ENCODE measurements at regions not wholly inside any gene's neighbourhood (a gene's known extent, or its start where the extent isn't known, plus 50 kb on each side); places are given as distances from the start of the nearest gene placed in this dataset.

GRCh38 chr4:34363842-34364241 is 1880.5 kb downstream of the ARAP2 start:
- no TSS peak for BruUV-seq (replicated peaks)
- no peak overlapping the region for H3K27ac Mint-ChIP-seq (ENCODE audit: low read depth, unreplicated experiment)
- peaks cover 9% of the 10 kb centered on the region for H3K9me3 Mint-ChIP-seq (ENCODE audit: unreplicated experiment)
- H3K4me1 Mint-ChIP-seq (ENCODE audit: insufficient read depth, unreplicated experiment), result no peaks in the 10 kb centered on the region
- TF ChIP-seq CTCF (IDR thresholded peaks at IDR 0.05; ENCODE audit: unreplicated experiment), result no peak
- H3K36me3 Mint-ChIP-seq (ENCODE audit: insufficient read depth, unreplicated experiment), result no peaks in the 10 kb centered on the region
- ChIA-PET POLR2A (interaction anchor here (0.6 kb wide), 1 partner anchor 320 kb away, joined by 3 read pairs; no protein-coding TSS in a partner anchor), CTCF (interaction anchor here (0.7 kb wide), 1 partner anchor 21 kb away, joined by 5 read pairs; no protein-coding TSS in a partner anchor)
- intact Hi-C loops (cut with micrococcal nuclease), result no loop called here
- H3K4me3 Mint-ChIP-seq (ENCODE audit: unreplicated experiment), result no peak overlapping the region
- no peaks in the 10 kb centered on the region for H3K27me3 Mint-ChIP-seq (ENCODE audit: insufficient read depth, unreplicated experiment)
- no peak for DNase-seq (ENCODE audit: unreplicated experiment)

DNA sequence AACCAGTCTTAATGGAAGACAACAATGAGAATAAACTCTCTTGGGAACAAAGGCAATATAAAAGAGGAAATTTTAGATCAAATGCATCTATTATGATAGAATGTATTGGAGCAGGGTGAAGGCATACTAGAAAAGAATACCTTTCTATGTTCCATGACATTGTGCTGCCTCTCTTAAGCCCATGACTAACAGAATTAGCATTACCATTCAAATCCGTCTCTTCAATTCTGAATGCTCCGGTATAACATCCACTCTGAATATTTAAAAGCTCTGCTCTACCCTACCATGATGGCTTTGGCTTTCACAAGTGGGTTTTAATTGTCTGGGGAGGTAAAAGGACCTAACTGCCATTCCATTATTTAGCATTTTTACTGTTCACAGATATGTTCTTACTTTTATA is 1878.4 kb downstream of the ARAP2 start:
- CTCF ChIA-PET, result interaction anchor here (0.6 to 1.1 kb wide), 2 partner anchors 13 to 345 kb away, joined by 3 to 4 read pairs; no protein-coding TSS in a partner anchor
- Mint-ChIP-seq H3K4me3 (ENCODE audit: unreplicated experiment) (no peak overlapping the region), H3K27ac (ENCODE audit: low read depth, unreplicated experiment) (no peak overlapping the region), H3K36me3 (ENCODE audit: insufficient read depth, unreplicated experiment) (no peaks in the 10 kb centered on the region), H3K4me1 (ENCODE audit: insufficient read depth, unreplicated experiment) (no peaks in the 10 kb centered on the region), H3K27me3 (ENCODE audit: insufficient read depth, unreplicated experiment) (no peaks in the 10 kb centered on the region), H3K9me3 (ENCODE audit: unreplicated experiment) (peaks cover 9% of the 10 kb centered on the region)
- POLR2A ChIA-PET, result interaction anchor here (0.6 kb wide), 1 partner anchor 90 kb away, joined by 3 read pairs; no protein-coding TSS in a partner anchor
- BruUV-seq (replicated peaks), result no TSS peak
- intact Hi-C loops (cut with micrococcal nuclease), result no loop called here
- TF ChIP-seq CTCF (IDR thresholded peaks at IDR 0.05; ENCODE audit: unreplicated experiment), result no peak
- no peak for DNase-seq (ENCODE audit: unreplicated experiment)

DNA sequence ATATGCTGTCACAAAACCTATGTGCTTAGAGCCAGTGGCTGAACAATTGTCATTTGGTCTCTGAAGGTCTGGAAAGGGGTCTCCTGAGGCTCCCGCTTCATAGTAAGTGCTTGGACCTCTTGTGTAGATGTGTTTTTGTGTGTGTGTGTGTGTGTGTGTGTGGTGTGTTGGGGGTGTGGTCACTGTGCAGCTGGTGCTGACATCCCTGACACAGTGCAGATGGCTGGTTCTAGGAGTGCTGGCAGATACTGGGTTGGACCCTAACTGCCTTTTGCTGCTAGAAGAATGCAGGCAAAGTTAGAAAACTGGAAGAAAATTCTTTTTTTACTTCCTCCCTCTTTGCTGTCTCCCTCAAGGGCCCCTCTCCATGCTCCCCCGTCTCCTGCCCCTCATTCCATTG is 1872.6 kb downstream of the ARAP2 start:
- Mint-ChIP-seq H3K27me3 (ENCODE audit: insufficient read depth, unreplicated experiment) (no peaks in the 10 kb centered on the region), H3K4me3 (ENCODE audit: unreplicated experiment) (no peak overlapping the region), H3K4me1 (ENCODE audit: insufficient read depth, unreplicated experiment) (no peaks in the 10 kb centered on the region), H3K9me3 (ENCODE audit: unreplicated experiment) (no peaks in the 10 kb centered on the region), H3K27ac (ENCODE audit: low read depth, unreplicated experiment) (no peak overlapping the region), H3K36me3 (ENCODE audit: insufficient read depth, unreplicated experiment) (no peaks in the 10 kb centered on the region)
- intact Hi-C loops (cut with micrococcal nuclease), result no loop called here
- no TSS peak for BruUV-seq (replicated peaks)
- no peak for DNase-seq (ENCODE audit: unreplicated experiment)
- ChIA-PET POLR2A (no interaction called here), CTCF (interaction anchor here (0.7 kb wide), 1 partner anchor 841 kb away, joined by 3 read pairs; no protein-coding TSS in a partner anchor)
- no peak for TF ChIP-seq CTCF (IDR thresholded peaks at IDR 0.05; ENCODE audit: unreplicated experiment)

DNA sequence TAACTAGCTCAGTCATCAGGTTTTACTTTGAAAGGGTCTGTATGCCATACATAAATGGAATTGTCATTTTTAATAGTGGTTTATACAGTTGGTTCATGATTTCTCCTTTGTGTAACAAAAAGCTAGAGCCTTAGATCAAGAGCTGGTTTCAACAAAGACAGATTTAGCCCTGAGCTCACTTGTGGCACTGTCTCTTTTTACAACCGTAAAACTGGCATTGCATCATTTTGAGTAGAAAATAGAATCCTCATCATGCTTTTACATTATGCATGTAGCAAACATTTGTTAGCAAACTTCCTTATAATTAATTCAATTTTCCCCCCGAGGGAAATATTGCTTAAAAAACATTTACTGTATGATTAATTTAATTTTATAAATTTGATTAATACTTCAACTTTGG is 1871.5 kb downstream of the ARAP2 start:
- Mint-ChIP-seq H3K27ac (ENCODE audit: low read depth, unreplicated experiment) (no peak overlapping the region), H3K4me1 (ENCODE audit: insufficient read depth, unreplicated experiment) (no peaks in the 10 kb centered on the region), H3K36me3 (ENCODE audit: insufficient read depth, unreplicated experiment) (no peaks in the 10 kb centered on the region), H3K9me3 (ENCODE audit: unreplicated experiment) (no peaks in the 10 kb centered on the region), H3K27me3 (ENCODE audit: insufficient read depth, unreplicated experiment) (no peaks in the 10 kb centered on the region), H3K4me3 (ENCODE audit: unreplicated experiment) (no peak overlapping the region)
- no peak for DNase-seq (ENCODE audit: unreplicated experiment)
- CTCF ChIA-PET, result no interaction called here
- POLR2A ChIA-PET, result no interaction called here
- no peak for TF ChIP-seq CTCF (IDR thresholded peaks at IDR 0.05; ENCODE audit: unreplicated experiment)
- no TSS peak for BruUV-seq (replicated peaks)
- intact Hi-C loops (cut with micrococcal nuclease), result no loop called here

All from MCF 10A (cell line).